GM23338 (cell line): ENCODE measurements at regions not wholly inside any gene's neighbourhood (a gene's known extent, or its start where the extent isn't known, plus 50 kb on each side); places are given as distances from the start of the nearest gene placed in this dataset.

ENCODE experiments used
- ATAC-seq: fragments of 200-7000 bp; cut with Tn5 transposase; 3 replicates; pipeline ENCODE4 v1.9.1; 2020
- DNase-seq: peaks from one replicate; pipeline ENCODE4 v3.0.0-alpha.2; 2015; ENCODE audit warnings: low spot score
- H2AFZ ChIP-seq: fragments of 200-600 bp; sonication (generic); 2 replicates; pipeline ENCODE4 v1.8.0; 2016; ENCODE audit warnings: antibody characterized with exemption, mild to moderate bottlenecking, moderate library complexity
- H3F3A ChIP-seq: fragments of 200-600 bp; sonication (generic); replicated peaks from 2 replicates; pipeline ENCODE4 v1.8.0; 2017; ENCODE audit warnings: antibody characterized with exemption, mixed run types, low read depth
- H3K27ac ChIP-seq: fragments of 200-600 bp; sonication (generic); 2 replicates; pipeline ENCODE4 v1.6.1; 2016; ENCODE audit warnings: low read depth
- H3K27me3 ChIP-seq: fragments of 200-600 bp; sonication (generic); 2 replicates; pipeline ENCODE4 v1.8.0; 2016; ENCODE audit warnings: mild to moderate bottlenecking, mixed run types, moderate library complexity; ENCODE audit not compliant: insufficient read depth
- H3K36me3 ChIP-seq: fragments of 200-600 bp; sonication (generic); 2 replicates; pipeline ENCODE4 v1.8.0; 2016; ENCODE audit warnings: mild to moderate bottlenecking; ENCODE audit not compliant: insufficient read depth
- H3K4me1 ChIP-seq: fragments of 200-600 bp; sonication (generic); 2 replicates; pipeline ENCODE4 v1.8.0; 2016; ENCODE audit warnings: mild to moderate bottlenecking, moderate library complexity; ENCODE audit not compliant: insufficient read depth
- H3K4me2 ChIP-seq: fragments of 200-600 bp; sonication (generic); 2 replicates; pipeline ENCODE4 v1.7.1; 2017; ENCODE audit warnings: mixed run types
- H3K4me3 ChIP-seq: fragments of 200-600 bp; sonication (generic); 2 replicates; pipeline ENCODE4 v1.6.1; 2016; ENCODE audit warnings: mixed run types
- H3K79me2 ChIP-seq: fragments of 200-600 bp; sonication (generic); replicated peaks from 2 replicates; pipeline ENCODE4 v1.8.0; 2017; ENCODE audit warnings: mild to moderate bottlenecking; ENCODE audit not compliant: insufficient read depth
- H3K9me2 ChIP-seq: fragments of 200-600 bp; sonication (generic); 2 replicates; pipeline ENCODE4 v1.8.0; 2017; ENCODE audit not compliant: insufficient read depth
- H4K20me1 ChIP-seq: fragments of 200-600 bp; sonication (generic); replicated peaks from 2 replicates; pipeline ENCODE4 v1.8.0; 2017; ENCODE audit warnings: mild to moderate bottlenecking; ENCODE audit not compliant: insufficient read depth
- H3K27ac Mint-ChIP-seq: 2 replicates; pipeline ENCODE4 v1.8.0; 2020; ENCODE audit warnings: inconsistent platforms, mild to moderate bottlenecking, moderate library complexity, mixed read lengths
- H3K27me3 Mint-ChIP-seq: 3 replicates; pipeline ENCODE4 v1.8.0; 2022; ENCODE audit warnings: low read depth, mild to moderate bottlenecking, moderate library complexity, mixed read lengths, inconsistent platforms; ENCODE audit not compliant: insufficient read depth, poor library complexity
- H3K36me3 Mint-ChIP-seq: 3 replicates; pipeline ENCODE4 v1.8.0; 2021; ENCODE audit warnings: low read depth, mild to moderate bottlenecking, inconsistent platforms, moderate library complexity, mixed read lengths
- H3K4me1 Mint-ChIP-seq: 3 replicates; pipeline ENCODE4 v1.8.0; 2020; ENCODE audit warnings: mild to moderate bottlenecking, inconsistent platforms, mixed read lengths
- H3K4me3 Mint-ChIP-seq: 3 replicates; pipeline ENCODE4 v1.8.0; 2021; ENCODE audit warnings: moderate library complexity, mild to moderate bottlenecking, inconsistent platforms, mixed read lengths
- H3K9me3 Mint-ChIP-seq: 3 replicates; pipeline ENCODE4 v1.8.0; 2020; ENCODE audit warnings: moderate library complexity, mild to moderate bottlenecking, inconsistent platforms, mixed read lengths
- CREB1 ChIP-seq: fragments of 250-450 bp; sonication (Bioruptor Pico); IDR thresholded peaks from 2 replicates; pipeline ENCODE4 v1.5.0; 2020; ENCODE audit warnings: low read depth, mild to moderate bottlenecking, moderate library complexity
- CTCF ChIP-seq, 2 experiments: fragments of 200-600 bp in 1 of 2; sonication (generic) in 1 of 2; conservative IDR thresholded peaks; 2 replicates each; pipeline versions ENCODE4 v1.5.1 to v1.6.1; 2016 to 2017; ENCODE audit warnings: antibody characterized with exemption in 2 of 2, low read depth in 2 of 2, mild to moderate bottlenecking in 2 of 2, moderate library complexity in 1 of 2
- ETS1 ChIP-seq: IDR thresholded peaks from 2 replicates; pipeline ENCODE4 v1.6.1; 2016; ENCODE audit warnings: antibody characterized with exemption
- EZH2 ChIP-seq: fragments of 200-600 bp; sonication (generic); IDR thresholded peaks from one replicate; pipeline ENCODE4 v1.8.0; 2017; ENCODE audit warnings: antibody characterized with exemption, mild to moderate bottlenecking, low read depth; ENCODE audit not compliant: unreplicated experiment
- EZH2phosphoT487 ChIP-seq: fragments of 200-600 bp; sonication (generic); IDR thresholded peaks from one replicate; pipeline ENCODE4 v1.8.1; 2018; ENCODE audit warnings: antibody characterized with exemption; ENCODE audit not compliant: unreplicated experiment
- JUNB ChIP-seq: IDR thresholded peaks from one replicate; pipeline ENCODE4 v1.6.1; 2016; ENCODE audit warnings: antibody characterized with exemption; ENCODE audit not compliant: unreplicated experiment
- NANOG ChIP-seq: IDR thresholded peaks from 2 replicates; pipeline ENCODE4 v1.6.1; 2016; ENCODE audit warnings: antibody characterized with exemption, borderline replicate concordance
- POLR2AphosphoS5 ChIP-seq: IDR thresholded peaks from 2 replicates; pipeline ENCODE4 v1.6.1; 2016; ENCODE audit warnings: antibody characterized with exemption, low read depth
- REST ChIP-seq: IDR thresholded peaks from one replicate; pipeline ENCODE4 v1.6.1; 2018; ENCODE audit warnings: antibody characterized with exemption; ENCODE audit not compliant: unreplicated experiment
- STAT1 ChIP-seq: IDR thresholded peaks from one replicate; pipeline ENCODE4 v1.6.1; 2016; ENCODE audit warnings: antibody characterized with exemption; ENCODE audit not compliant: unreplicated experiment
- ZNF114 ChIP-seq: fragments of 250-450 bp; sonication (Bioruptor Pico); IDR thresholded peaks from 2 replicates; pipeline ENCODE4 v1.5.0; 2020; ENCODE audit warnings: mild to moderate bottlenecking, moderate library complexity
- ZNF331 ChIP-seq: fragments of 250-450 bp; sonication (Bioruptor Pico); IDR thresholded peaks from 2 replicates; pipeline ENCODE4 v1.5.0; 2020; ENCODE audit warnings: low read depth, mild to moderate bottlenecking, moderate library complexity

GRCh38 chr12:105956662-105957457, 181.9 kb downstream of the NUAK1 start (continued):
- TF ChIP-seq REST, result no peak
- TF ChIP-seq JUNB, result no peak
- TF ChIP-seq ZNF331 (CRISPR knock-in tag), result no peak
- no peak for TF ChIP-seq NANOG
- no peak for TF ChIP-seq EZH2
- TF ChIP-seq POLR2AphosphoS5, result no peak

- no peak overlapping the region for H3K4me2 ChIP-seq
- no peak overlapping the region for H2AFZ ChIP-seq
- H3K4me3 ChIP-seq, result no peak overlapping the region
- peaks cover 4% of the 10 kb centered on the region for H3K27me3 Mint-ChIP-seq
- ATAC-seq (no peak), DNase-seq (no peak)
- H3K36me3 ChIP-seq, result no peaks in the 10 kb centered on the region
- H3K79me2 ChIP-seq, result no peaks in the 10 kb centered on the region
- peaks cover 14% of the 10 kb centered on the region; the same call in 1 of the 2 replicates for H3K9me2 ChIP-seq
- H3K27ac Mint-ChIP-seq, result no peak overlapping the region
- H3K36me3 Mint-ChIP-seq, result no peaks in the 10 kb centered on the region
- no peaks in the 10 kb centered on the region for H4K20me1 ChIP-seq
- no peaks in the 10 kb centered on the region for H3F3A ChIP-seq
- no peak overlapping the region for H3K27ac ChIP-seq
- no peaks in the 10 kb centered on the region for H3K27me3 ChIP-seq
- H3K4me1 Mint-ChIP-seq, result no peaks in the 10 kb centered on the region; the same call in 2 of the 3 replicates
- no peaks in the 10 kb centered on the region for H3K9me3 Mint-ChIP-seq
- no peaks in the 10 kb centered on the region for H3K4me1 ChIP-seq
- no peak overlapping the region for H3K4me3 Mint-ChIP-seq
- TF ChIP-seq ZNF331 (CRISPR knock-in tag), result no peak
- TF ChIP-seq CTCF (conservative IDR thresholded peaks at IDR 0.05; ENCODE audit: low read depth in 2 of 2), result no peak
- no peak for TF ChIP-seq STAT1
- no peak for TF ChIP-seq ETS1
- no peak for TF ChIP-seq POLR2AphosphoS5
- TF ChIP-seq EZH2phosphoT487, result no peak
- TF ChIP-seq ZNF114 (CRISPR knock-in tag), result no peak
- TF ChIP-seq EZH2, result no peak
- TF ChIP-seq CREB1 (CRISPR knock-in tag), result no peak
Measured at GRCh38 chr12:105960319-105961083, 178.3 kb downstream of the NUAK1 start.
